A549 (cell line): ENCODE measurements at regions not wholly inside any gene's neighbourhood (a gene's known extent, or its start where the extent isn't known, plus 50 kb on each side); places are given as distances from the start of the nearest gene placed in this dataset.
"Not testable (repeated sequence)": the region's sequence is repeated elsewhere in the genome, so short reads cannot be mapped to it uniquely, and the experiment has no call there.

ENCODE experiments used
- ATAC-seq, 2 experiments: fragments of 200-7000 bp in 1 of 2; fragments of >200 bp in 1 of 2; cut with Nextera tagmentation in 1 of 2; cut with Tn5 transposase in 1 of 2; 3 replicates each; pipeline versions ENCODE4 v1.8.0 to v1.9.1; 2018 to 2020; ENCODE audit warnings: mild to moderate bottlenecking in 1 of 2, moderate library complexity in 1 of 2
- CTCF ChIA-PET: fragments of 300-600 bp; sonication (Branson Sonifier 250); formaldehyde crosslinking; extraction: SDS; loops from one replicate; lab custom pipeline; 2021; ENCODE audit warnings: antibody characterized with exemption, inconsistent platforms; lab: Yijun Ruan, JAX
- POLR2A ChIA-PET: fragments of 350-600 bp; formaldehyde crosslinking; extraction: SDS; loops from one replicate; lab custom pipeline; 2021; ENCODE audit warnings: antibody characterized with exemption, inconsistent platforms; lab: Yijun Ruan, JAX
- DNase-seq, 2 experiments: peaks; one replicate each; pipeline versions ENCODE4 v3.0.0 to v3.0.0-alpha.2; 2011 to 2016; ENCODE audit warnings: low read depth in 1 of 2, low spot score in 1 of 2
- FAIRE-seq: peaks from 2 replicates; lab custom pipeline; 2011; peaks lifted over from hg19 to GRCh38; lab: Jason Lieb, UNC
- H3K27ac ChIP-seq, 2 experiments: fragments of >200 bp; sonication (Bioruptor Twin); formaldehyde crosslinking; 3 replicates each; pipeline ENCODE4 v1.5.1; 2016 to 2017
- H3K4me1 ChIP-seq: fragments of >200 bp; sonication (Bioruptor Twin); formaldehyde crosslinking; 3 replicates; pipeline ENCODE4 v1.6.1; 2016
- H3K4me2 ChIP-seq: fragments of >200 bp; sonication (Bioruptor Twin); formaldehyde crosslinking; 3 replicates; pipeline ENCODE4 v1.6.1; 2016
- H3K4me3 ChIP-seq: fragments of >200 bp; sonication (Bioruptor Twin); formaldehyde crosslinking; 3 replicates; pipeline ENCODE4 v1.5.1; 2016
- H3K9me3 ChIP-seq: fragments of >200 bp; sonication (Bioruptor Twin); formaldehyde crosslinking; 3 replicates; pipeline ENCODE4 v1.6.1; 2016
- BCL3 ChIP-seq: fragments of >200 bp; sonication (Bioruptor Twin); formaldehyde crosslinking; IDR thresholded peaks from 3 replicates; pipeline ENCODE4 v1.6.1; 2016
- BHLHE40 ChIP-seq: IDR thresholded peaks from 2 replicates; pipeline ENCODE4 v1.6.1; 2012; ENCODE audit warnings: low read depth, low read length, inconsistent platforms
- ELK1 ChIP-seq: fragments of 150-350 bp; IDR thresholded peaks from 2 replicates; pipeline ENCODE4 v1.6.1; 2014; ENCODE audit warnings: low read depth, mild to moderate bottlenecking, low read length
- GATA3 ChIP-seq: IDR thresholded peaks from 2 replicates; pipeline ENCODE4 v1.6.1; 2012; ENCODE audit warnings: borderline replicate concordance
- HMGXB4 ChIP-seq: fragments of 250-450 bp; sonication (Bioruptor Pico); IDR thresholded peaks from 2 replicates; pipeline ENCODE4 v1.5.0; 2021; ENCODE audit warnings: mild to moderate bottlenecking, moderate library complexity, borderline replicate concordance
- KDM1A ChIP-seq: fragments of 200-600 bp; sonication (generic); IDR thresholded peaks from 2 replicates; pipeline ENCODE4 v1.6.1; 2016; ENCODE audit warnings: low read depth, mild to moderate bottlenecking
- MYC ChIP-seq: IDR thresholded peaks from 2 replicates; pipeline ENCODE4 v1.6.1; 2012; ENCODE audit warnings: mild to moderate bottlenecking, inconsistent platforms, low read length, improper control_type of control experiment, borderline replicate concordance
- NPAS2 ChIP-seq: fragments of 250-450 bp; sonication (Bioruptor Pico); IDR thresholded peaks from 2 replicates; pipeline ENCODE4 v1.8.0; 2022; ENCODE audit warnings: mild to moderate bottlenecking, moderate library complexity, borderline replicate concordance
- PBX3 ChIP-seq: IDR thresholded peaks from 2 replicates; pipeline ENCODE4 v1.6.1; 2012
- PHF8 ChIP-seq: fragments of 200-600 bp; sonication (generic); IDR thresholded peaks from 2 replicates; pipeline ENCODE4 v1.6.1; 2016; ENCODE audit warnings: low read depth, mild to moderate bottlenecking, antibody characterized with exemption, moderate library complexity, borderline replicate concordance
- WGBS: methylation state at CpG from one replicate; pipeline ENCODE4 v1.1.6; 2017; ENCODE audit errors: missing lambda C conversion rate; 5-methylcytosine and 5-hydroxymethylcytosine counted together

- POLR2A ChIA-PET = no interaction called here
- Histone ChIP-seq H3K4me3 (no peak overlapping the region), H3K4me1 (peaks cover 23% of the 10 kb centered on the region), H3K9me3 (no peaks in the 10 kb centered on the region), H3K4me2 (peak overlapping the region; percentile 22; the same call in 2 of the 3 replicates), H3K27ac (peak overlapping the region; percentile 7 to 23; a peak in 2 of 6 replicates)
- CTCF ChIA-PET = interaction anchor here (1.8 kb wide), 1 partner anchor 24 kb away, joined by 7 read pairs; no protein-coding TSS in a partner anchor
- DNase-seq (peak in 1 of 2 experiments; percentile 13), ATAC-seq (peak in 1 of 2 experiments; percentile 55; a peak in 3 of 6 replicates), FAIRE-seq (no peak)
- 76% methylated on average over 3 of the region's 3 CpGs for WGBS
- TF ChIP-seq BCL3 = no peak
- TF ChIP-seq GATA3 = peak; percentile 27; the same call in 1 of the 2 replicates
Measured at GRCh38 chr5:72586788-72587530, 79.7 kb upstream of the ZNF366 start.

- peak in 1 of 2 experiments; percentile 16 for DNase-seq
- CTCF ChIA-PET = interaction anchor here (1.1 kb wide), 1 partner anchor 234 kb away, joined by 6 read pairs; no protein-coding TSS in a partner anchor
- no peak overlapping the region for H3K4me3 ChIP-seq
- H3K9me3 ChIP-seq = no peaks in the 10 kb centered on the region
- H3K4me1 ChIP-seq = peaks cover 23% of the 10 kb centered on the region
- ATAC-seq = 0 out of 6 replicates have a peak, but pooled peaks of 1 of the 2 experiments have one; percentile 23
- WGBS = 74% methylated on average over 3 of the region's 3 CpGs
- TF ChIP-seq PBX3 (no peak), BHLHE40 (no peak), NPAS2 (CRISPR knock-in tag) (no peak), ELK1 (no peak), KDM1A (no peak), HMGXB4 (CRISPR knock-in tag) (no peak), MYC (no peak), PHF8 (no peak)
- TF ChIP-seq, all 56 proteins: peak for 0
- no peak for FAIRE-seq
- H3K27ac ChIP-seq = no peak overlapping the region
- POLR2A ChIA-PET = no interaction called here
- no peak overlapping the region for H3K4me2 ChIP-seq
Measured at GRCh38 chr5:72584466-72584865, 77.3 kb upstream of the ZNF366 start.

GRCh38 chr5:72579290-72579689 is 72.1 kb upstream of the ZNF366 start:
- 55% methylated on average over 2 of the region's 2 CpGs for WGBS
- not testable (repeated sequence) for FAIRE-seq

More at GRCh38 chr5:72579290-72579689, 72.1 kb upstream of the ZNF366 start:
- H3K4me2 ChIP-seq, CTCF ChIA-PET, DNase-seq, H3K4me1 ChIP-seq, H3K4me3 ChIP-seq, ATAC-seq, POLR2A ChIA-PET, H3K9me3 ChIP-seq, H3K27ac ChIP-seq: not testable (repeated sequence)
